Effector memory CD8-positive, alpha-beta T cell (primary cell): ENCODE measurements at regions not wholly inside any gene's neighbourhood (a gene's known extent, or its start where the extent isn't known, plus 50 kb on each side); places are given as distances from the start of the nearest gene placed in this dataset.

ENCODE experiments used
- ATAC-seq: fragments of 150-1000 bp; cut with Tn5 transposase; replicated peaks from 2 replicates; pipeline ENCODE4 v1.10.0; 2021; ENCODE audit warnings: mild to moderate bottlenecking, moderate library complexity
- DNase-seq, 3 experiments: peaks; one replicate each; pipeline ENCODE4 v3.0.0; 2021
- H3K27ac Mint-ChIP-seq, 2 donors: one replicate each; pipeline ENCODE4 v1.8.0; 2022; ENCODE audit warnings: mild to moderate bottlenecking in 2 of 2, mixed read lengths in 2 of 2, moderate library complexity in 2 of 2
- H3K27me3 Mint-ChIP-seq, 2 donors: one replicate each; pipeline ENCODE4 v1.8.0; 2022; ENCODE audit warnings: mixed read lengths in 2 of 2
- H3K36me3 Mint-ChIP-seq: one replicate; pipeline ENCODE4 v1.8.0; 2022; ENCODE audit warnings: mild to moderate bottlenecking, moderate library complexity, mixed read lengths; ENCODE audit not compliant: insufficient read depth
- H3K4me1 Mint-ChIP-seq, 2 donors: one replicate each; pipeline ENCODE4 v1.8.0; 2022; ENCODE audit warnings: low read depth in 2 of 2, mixed read lengths in 2 of 2
- H3K4me3 Mint-ChIP-seq, 2 donors: one replicate each; pipeline ENCODE4 v1.8.0; 2022; ENCODE audit warnings: mild to moderate bottlenecking in 2 of 2, mixed read lengths in 2 of 2, moderate library complexity in 2 of 2
- H3K9me3 Mint-ChIP-seq, 2 donors: one replicate each; pipeline ENCODE4 v1.8.0; 2022; ENCODE audit warnings: mixed read lengths in 2 of 2

DNA sequence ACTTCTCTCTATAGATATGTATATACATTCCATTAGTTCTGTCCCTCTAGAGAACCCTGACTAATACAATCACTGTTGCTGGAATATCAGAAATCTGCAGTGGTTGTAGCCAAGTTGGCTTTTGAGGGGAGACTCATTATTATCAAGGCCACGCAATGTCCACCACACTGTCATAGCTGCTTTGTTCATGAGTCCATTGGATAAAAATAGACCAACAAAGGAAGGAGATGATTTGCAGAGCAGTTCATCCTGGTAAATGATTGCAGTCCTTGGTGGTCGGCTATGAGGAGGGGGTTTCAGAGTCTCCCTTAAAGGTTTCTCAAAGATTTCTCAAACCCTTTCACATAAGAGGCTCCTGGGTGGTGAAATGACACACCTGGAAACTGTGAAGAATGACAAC, 192.8 kb upstream of the ANKH start:
- peaks cover 2 to 7% of the 10 kb centered on the region in 2 donors for H3K9me3 Mint-ChIP-seq
- no peaks in the 10 kb centered on the region for H3K4me1 Mint-ChIP-seq
- ATAC-seq (no peak), DNase-seq (no peak)
- no peaks in the 10 kb centered on the region for H3K36me3 Mint-ChIP-seq
- H3K27ac Mint-ChIP-seq: no peak overlapping the region
- peaks cover 15 to 44% of the 10 kb centered on the region in 2 donors for H3K27me3 Mint-ChIP-seq
- no peak overlapping the region for H3K4me3 Mint-ChIP-seq

DNA sequence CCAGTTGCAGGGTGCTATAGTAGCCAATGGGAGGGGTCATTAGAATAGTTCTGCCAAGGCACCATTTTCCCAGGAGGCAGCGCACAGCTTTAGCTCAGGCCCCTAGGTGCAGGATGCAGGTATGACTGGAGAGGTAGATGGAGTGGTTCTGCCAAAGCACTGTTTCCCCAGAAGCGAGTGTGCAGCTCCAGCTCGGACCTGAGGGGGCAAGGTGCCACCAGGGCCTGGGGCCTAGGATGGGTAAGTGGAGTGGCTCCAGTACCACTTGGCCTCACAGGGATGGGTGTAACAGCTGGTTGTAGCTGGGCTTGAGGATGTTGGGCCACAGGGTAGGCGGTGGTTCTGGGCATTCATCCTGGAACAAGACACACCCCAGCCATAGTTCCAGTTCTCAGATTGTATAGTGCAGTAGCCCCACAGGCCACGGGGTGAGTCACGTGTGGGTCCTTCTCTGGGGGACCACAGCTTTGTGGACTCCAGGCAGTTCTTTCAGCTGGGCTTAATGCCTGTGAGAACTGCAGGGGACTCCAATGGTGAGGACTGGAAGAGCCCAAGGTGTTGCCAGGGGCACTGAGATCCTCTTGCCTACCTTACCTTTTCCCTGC, 185.5 kb upstream of the ANKH start:
- H3K9me3 Mint-ChIP-seq: peaks cover 0 to 2% of the 10 kb centered on the region in 2 donors
- DNase-seq: no peak
- ATAC-seq: no peak
- H3K27me3 Mint-ChIP-seq: peaks cover 34 to 61% of the 10 kb centered on the region in 2 donors
- no peaks in the 10 kb centered on the region for H3K36me3 Mint-ChIP-seq
- no peaks in the 10 kb centered on the region for H3K4me1 Mint-ChIP-seq
- H3K27ac Mint-ChIP-seq: no peak overlapping the region
- no peak overlapping the region for H3K4me3 Mint-ChIP-seq

DNA sequence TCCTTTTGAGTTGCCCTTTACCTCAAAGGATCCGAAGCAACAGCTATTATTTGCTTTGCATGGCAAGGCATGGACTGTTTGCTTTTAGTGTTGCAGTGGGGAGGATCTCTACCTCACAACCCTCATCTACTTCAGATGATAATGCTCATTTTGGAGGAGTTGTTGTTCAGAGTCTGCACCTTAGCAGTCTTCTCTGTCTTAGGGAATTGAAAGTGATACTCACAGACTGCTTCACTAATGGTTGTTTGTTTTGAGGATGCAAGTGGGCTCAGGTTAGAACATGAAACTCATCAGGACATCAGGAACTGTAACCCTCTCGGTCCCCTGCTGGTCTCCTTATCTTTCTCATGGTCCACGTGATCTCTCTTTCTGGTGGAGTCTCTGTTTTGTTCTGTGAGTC, 172.9 kb upstream of the ANKH start:
- H3K36me3 Mint-ChIP-seq: no peaks in the 10 kb centered on the region
- H3K9me3 Mint-ChIP-seq: peaks cover 0 to 3% of the 10 kb centered on the region in 2 donors
- ATAC-seq: no peak
- H3K4me3 Mint-ChIP-seq: no peak overlapping the region
- H3K27ac Mint-ChIP-seq: no peak overlapping the region
- peaks cover 0 to 20% of the 10 kb centered on the region in 2 donors for H3K27me3 Mint-ChIP-seq
- no peak for DNase-seq
- H3K4me1 Mint-ChIP-seq: no peaks in the 10 kb centered on the region

DNA sequence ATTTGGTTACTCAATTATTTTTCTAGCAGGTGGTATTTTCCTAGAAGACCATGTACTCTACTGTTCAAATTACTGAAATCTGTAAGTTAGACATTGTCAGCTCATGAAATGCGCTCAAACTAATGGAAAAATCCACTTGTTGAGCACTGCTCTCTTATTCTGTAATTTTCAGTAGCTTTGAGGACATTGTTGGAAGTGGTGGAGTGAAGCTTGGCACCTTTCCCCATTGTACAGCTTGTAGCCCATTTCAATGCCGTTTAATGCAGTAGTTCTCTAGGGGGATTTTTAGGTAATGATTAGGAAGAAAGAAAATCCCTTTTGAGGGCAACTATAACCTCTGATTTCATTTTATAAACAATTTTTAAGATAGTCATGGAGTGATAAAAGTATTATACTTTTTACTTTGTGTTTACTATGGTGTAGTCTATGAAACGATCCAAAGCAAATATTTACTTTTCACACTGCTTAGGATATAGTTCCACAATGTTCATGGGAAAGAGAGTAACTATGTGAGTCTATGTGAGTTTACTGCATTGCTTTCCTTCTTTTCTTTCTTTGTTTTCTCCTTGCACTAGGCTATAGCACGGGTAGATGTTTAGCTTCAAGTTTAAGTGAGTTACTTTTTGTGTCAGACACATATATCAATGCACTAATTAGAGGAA, 165.8 kb upstream of the ANKH start:
- H3K9me3 Mint-ChIP-seq: peaks cover 6 to 7% of the 10 kb centered on the region in 2 donors
- H3K4me1 Mint-ChIP-seq: no peaks in the 10 kb centered on the region
- DNase-seq (no peak), ATAC-seq (no peak)
- no peaks in the 10 kb centered on the region for H3K36me3 Mint-ChIP-seq
- peaks cover 30 to 44% of the 10 kb centered on the region in 2 donors for H3K27me3 Mint-ChIP-seq
- no peak overlapping the region for H3K27ac Mint-ChIP-seq
- no peak overlapping the region for H3K4me3 Mint-ChIP-seq

DNA sequence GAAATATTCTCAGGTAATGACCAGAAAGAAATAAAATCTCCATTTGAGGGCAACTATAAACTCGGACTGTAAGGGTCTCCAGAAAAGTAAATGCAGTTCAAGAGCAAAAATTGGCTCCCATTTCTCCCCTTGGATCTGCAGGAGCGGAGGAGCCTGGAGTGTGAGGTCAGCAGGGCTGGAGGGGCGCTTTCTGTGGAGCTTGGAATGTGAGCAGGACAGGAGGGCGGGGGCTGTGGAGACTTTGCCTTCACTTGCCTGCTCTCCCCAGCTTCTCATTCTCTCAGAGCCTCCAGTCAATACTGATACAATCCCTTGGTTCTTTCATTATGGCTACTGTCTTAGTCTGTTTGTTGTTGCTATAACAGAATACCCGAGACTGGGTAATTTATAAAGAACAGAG, 162.8 kb upstream of the ANKH start:
- H3K27me3 Mint-ChIP-seq: peaks cover 30 to 52% of the 10 kb centered on the region in 2 donors
- H3K4me1 Mint-ChIP-seq: no peaks in the 10 kb centered on the region
- H3K9me3 Mint-ChIP-seq: peaks cover 3 to 7% of the 10 kb centered on the region in 2 donors
- no peak for DNase-seq
- H3K4me3 Mint-ChIP-seq: no peak overlapping the region
- no peak for ATAC-seq
- no peaks in the 10 kb centered on the region for H3K36me3 Mint-ChIP-seq
- H3K27ac Mint-ChIP-seq: no peak overlapping the region

DNA sequence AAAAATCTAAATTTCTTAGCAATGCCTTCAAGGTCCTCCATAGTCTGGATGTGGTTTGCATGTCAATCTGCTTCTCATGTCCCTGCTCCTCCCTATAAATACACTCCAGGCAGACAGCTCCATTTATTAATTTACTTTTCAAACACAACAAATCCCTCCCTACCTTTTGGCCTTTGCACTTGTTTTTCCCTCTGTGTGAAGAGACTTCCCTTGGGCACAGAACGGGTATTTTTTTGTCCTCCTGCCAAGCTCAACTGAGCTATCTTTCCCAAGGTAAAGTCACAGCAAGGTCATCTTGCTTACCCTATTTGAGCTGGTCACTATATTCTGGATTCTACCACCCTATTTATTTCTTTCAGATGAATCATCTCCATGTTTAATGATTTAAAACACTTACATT, 159.6 kb upstream of the ANKH start:
- no peak overlapping the region for H3K27ac Mint-ChIP-seq
- DNase-seq (no peak), ATAC-seq (no peak)
- no peaks in the 10 kb centered on the region for H3K9me3 Mint-ChIP-seq
- peaks cover 54 to 58% of the 10 kb centered on the region in 2 donors for H3K27me3 Mint-ChIP-seq
- peaks cover 4% of the 10 kb centered on the region for H3K36me3 Mint-ChIP-seq
- H3K4me1 Mint-ChIP-seq: no peaks in the 10 kb centered on the region
- H3K4me3 Mint-ChIP-seq: no peak overlapping the region

DNA sequence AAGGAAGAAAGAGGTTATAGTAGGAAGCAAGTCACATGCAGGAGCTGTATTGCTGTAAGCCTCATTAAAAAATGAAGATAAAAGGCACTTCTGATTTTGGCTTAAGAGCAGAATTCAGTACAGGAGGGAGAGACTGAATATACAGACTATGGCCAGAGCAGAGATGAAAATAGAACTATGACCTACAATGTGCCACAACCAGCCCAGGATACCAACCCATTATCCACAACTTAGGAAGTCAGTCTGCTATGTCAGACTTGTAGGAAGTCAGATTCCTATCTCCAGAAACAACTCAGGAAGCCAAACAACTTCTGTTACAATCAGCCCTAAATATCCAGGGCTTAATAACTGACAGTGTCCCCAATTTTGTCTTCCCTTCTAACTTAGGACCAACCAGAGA, 156.2 kb upstream of the ANKH start:
- Mint-ChIP-seq H3K4me3 (no peak overlapping the region), H3K27me3 (peaks cover 60 to 74% of the 10 kb centered on the region in 2 donors), H3K27ac (no peak overlapping the region), H3K36me3 (peaks cover 4% of the 10 kb centered on the region), H3K9me3 (no peaks in the 10 kb centered on the region), H3K4me1 (no peaks in the 10 kb centered on the region)
- ATAC-seq (no peak), DNase-seq (no peak)

DNA sequence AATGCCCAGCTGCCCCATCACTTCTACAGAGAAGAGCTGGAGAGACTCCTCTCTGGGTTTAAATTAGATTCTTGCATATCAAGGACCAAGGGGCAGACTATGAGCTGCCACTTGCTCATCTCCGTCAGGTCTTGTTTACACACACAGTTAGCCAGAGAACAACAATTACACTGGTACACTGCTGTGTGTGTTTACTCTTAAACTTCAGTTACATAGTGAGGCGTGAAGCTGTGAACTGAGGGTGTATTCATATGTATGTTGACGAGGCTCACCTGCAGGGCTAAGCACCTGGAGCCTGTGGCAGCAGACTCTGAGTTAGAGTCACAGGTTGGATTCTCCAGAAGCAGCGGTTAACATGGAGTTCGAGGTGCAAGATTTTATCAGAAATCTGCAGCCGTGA, 155.4 kb upstream of the ANKH start:
- no peaks in the 10 kb centered on the region for H3K4me1 Mint-ChIP-seq
- no peak overlapping the region for H3K27ac Mint-ChIP-seq
- peaks cover 67 to 82% of the 10 kb centered on the region in 2 donors for H3K27me3 Mint-ChIP-seq
- H3K9me3 Mint-ChIP-seq: no peaks in the 10 kb centered on the region
- peaks cover 4% of the 10 kb centered on the region for H3K36me3 Mint-ChIP-seq
- ATAC-seq: no peak
- no peak overlapping the region for H3K4me3 Mint-ChIP-seq
- no peak for DNase-seq

DNA sequence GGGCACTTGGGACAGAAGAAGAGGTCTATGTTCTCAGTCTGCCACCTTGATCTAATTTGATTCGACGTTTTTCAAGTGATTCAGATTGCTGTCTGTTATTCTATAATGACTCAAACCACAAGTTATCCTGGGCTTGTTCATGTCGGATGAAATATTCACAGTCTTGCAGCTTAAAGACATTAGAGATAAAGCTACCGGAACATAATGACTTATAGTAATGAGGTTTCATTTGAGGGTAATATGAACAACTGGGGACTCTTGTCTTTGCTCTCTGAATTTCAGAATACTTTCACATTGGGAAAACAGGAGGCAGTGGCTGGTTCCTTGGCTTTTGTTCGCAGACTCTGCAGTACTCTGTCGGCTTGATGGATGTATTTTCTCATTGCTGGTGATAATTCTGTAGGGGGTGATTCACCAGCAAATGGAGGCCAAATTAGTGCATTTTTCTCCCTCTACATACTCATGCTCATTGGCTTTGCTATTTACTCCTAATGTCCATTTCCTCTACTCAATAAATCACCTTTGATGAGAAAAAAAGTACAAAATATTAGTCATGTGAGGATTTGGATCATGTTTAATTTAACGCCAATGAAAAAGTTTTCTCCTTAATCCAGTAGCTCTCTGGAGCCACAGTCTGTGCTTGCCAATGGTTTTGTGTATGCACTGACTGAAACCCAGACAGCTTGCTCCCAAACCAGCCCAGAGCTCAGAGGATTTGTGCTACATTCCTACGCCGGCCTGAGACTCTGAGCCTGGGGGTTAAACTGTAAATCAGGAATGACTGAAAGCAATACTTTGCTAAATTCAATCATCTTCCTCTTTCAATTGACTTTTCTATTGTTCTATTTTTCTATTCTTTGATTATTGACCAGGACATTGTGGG, 154.7 kb upstream of the ANKH start:
- Mint-ChIP-seq H3K4me3 (no peak overlapping the region), H3K27me3 (peaks cover 71 to 89% of the 10 kb centered on the region in 2 donors), H3K4me1 (no peaks in the 10 kb centered on the region)

DNA sequence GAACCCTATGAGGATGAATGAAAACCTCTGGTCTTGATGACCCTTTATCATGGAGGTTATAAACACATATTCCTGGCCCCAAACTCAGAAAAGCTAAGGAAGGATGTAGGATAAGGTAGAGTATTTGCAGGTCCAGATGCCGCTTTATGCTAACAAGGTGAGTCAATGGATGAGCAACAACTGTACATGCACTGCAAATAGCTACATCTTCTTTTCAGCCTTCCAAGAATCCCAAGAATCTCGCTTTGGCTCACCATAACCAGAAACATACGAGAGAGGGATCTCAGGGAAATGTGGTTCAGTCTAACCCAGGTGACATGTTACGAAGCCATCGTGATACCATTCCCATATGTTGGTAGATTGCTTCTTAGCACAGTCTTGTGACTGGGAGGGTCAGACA, 152.3 kb upstream of the ANKH start:
- H3K27ac Mint-ChIP-seq: no peak overlapping the region
- peaks cover 78 to 95% of the 10 kb centered on the region in 2 donors for H3K27me3 Mint-ChIP-seq
- no peak for DNase-seq
- no peaks in the 10 kb centered on the region for H3K9me3 Mint-ChIP-seq
- no peak overlapping the region for H3K4me3 Mint-ChIP-seq
- no peaks in the 10 kb centered on the region for H3K4me1 Mint-ChIP-seq
- H3K36me3 Mint-ChIP-seq: peaks cover 4% of the 10 kb centered on the region
- no peak for ATAC-seq

More for the DNA sequence above, 154.7 kb upstream of the ANKH start:
- Mint-ChIP-seq H3K9me3 (no peaks in the 10 kb centered on the region), H3K36me3 (peaks cover 4% of the 10 kb centered on the region), H3K27ac (no peak overlapping the region)
- no peak for DNase-seq
- ATAC-seq: no peak

DNA sequence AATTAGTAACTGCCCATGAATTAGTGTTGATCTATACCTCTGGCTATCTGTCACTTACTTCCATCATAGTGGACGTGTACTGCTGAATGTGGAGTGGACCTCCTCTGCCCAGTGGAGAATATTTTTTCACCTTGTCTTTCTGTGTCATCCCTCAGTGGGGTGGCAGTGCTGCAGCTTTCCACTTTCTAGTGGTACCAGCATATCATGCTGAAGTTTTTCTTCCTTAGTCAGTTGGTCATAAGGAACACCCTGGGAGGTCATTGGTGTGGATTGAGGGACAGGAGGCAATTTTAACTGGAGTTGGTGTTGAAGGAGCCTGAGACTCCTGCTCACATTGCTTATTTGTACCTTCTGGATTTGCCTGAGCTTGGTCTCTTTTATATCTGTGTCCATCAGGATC, 151.7 kb upstream of the ANKH start:
- Mint-ChIP-seq H3K27ac (no peak overlapping the region), H3K36me3 (peaks cover 4% of the 10 kb centered on the region), H3K9me3 (no peaks in the 10 kb centered on the region), H3K4me3 (no peak overlapping the region), H3K27me3 (peaks cover 72 to 90% of the 10 kb centered on the region in 2 donors), H3K4me1 (no peaks in the 10 kb centered on the region)
- DNase-seq: no peak
- no peak for ATAC-seq

DNA sequence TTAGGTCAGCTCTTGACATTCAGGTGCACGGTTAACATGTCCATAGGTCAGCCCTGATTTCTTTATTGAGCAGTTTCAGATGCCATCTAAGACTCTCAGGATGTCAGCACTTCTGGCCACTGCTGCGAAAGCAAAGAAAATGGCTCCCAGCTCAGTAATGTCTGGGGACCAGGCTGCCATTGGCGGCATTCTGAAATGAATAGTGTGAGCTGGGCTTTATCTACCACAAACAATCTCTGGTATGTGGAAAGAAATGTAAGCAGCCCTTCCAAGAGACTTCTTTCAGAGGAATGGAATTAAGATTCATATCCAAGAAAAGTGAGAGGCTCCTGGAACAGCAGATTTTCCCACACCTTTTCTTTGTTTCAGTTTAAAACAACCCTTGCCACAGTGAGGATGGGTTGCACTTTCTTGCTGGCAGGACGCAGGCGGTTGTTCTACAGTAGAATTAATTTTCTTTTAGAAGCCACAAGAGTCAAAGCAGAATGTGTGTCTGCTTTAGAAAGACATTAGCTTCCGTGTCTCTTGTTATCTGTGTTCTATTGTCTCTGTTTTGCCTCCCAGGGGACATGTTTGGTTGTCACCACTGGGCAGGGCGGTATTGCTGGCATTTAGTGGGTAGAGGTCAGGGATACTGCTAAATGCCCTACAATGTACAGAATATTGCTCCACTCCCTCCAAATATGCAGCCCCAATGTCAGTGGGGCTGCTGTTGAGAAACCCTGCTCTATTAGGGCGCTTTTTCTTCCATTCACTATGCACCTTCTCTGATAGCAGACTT, 149.9 kb upstream of the ANKH start:
- ATAC-seq: no peak
- Mint-ChIP-seq H3K9me3 (no peaks in the 10 kb centered on the region), H3K27me3 (peaks cover 54 to 80% of the 10 kb centered on the region in 2 donors), H3K4me1 (no peaks in the 10 kb centered on the region), H3K36me3 (no peaks in the 10 kb centered on the region), H3K27ac (no peak overlapping the region), H3K4me3 (no peak overlapping the region)
- no peak for DNase-seq

DNA sequence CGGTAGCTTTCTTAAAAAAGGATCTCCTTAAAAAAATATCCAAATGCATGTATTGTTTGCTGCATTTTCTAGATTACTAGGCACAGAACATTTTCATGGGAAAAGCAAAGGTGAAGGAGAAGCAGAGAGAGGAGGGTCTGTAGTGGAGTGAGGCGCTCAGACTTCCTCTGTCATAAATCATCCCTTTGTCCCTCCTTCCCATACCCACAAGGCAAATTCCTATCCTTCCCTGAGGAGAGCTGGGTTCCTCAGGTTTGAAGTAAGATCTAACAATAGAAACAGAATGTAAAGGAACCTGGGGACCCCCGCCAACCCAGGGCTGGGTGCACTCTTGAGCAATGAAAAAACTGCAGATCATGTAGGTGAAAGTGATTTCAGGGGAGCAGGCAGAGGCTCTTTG, 149.2 kb upstream of the ANKH start:
- Mint-ChIP-seq H3K27me3 (peaks cover 47 to 73% of the 10 kb centered on the region in 2 donors), H3K4me1 (no peaks in the 10 kb centered on the region), H3K4me3 (no peak overlapping the region), H3K27ac (no peak overlapping the region), H3K9me3 (no peaks in the 10 kb centered on the region), H3K36me3 (no peaks in the 10 kb centered on the region)
- no peak for DNase-seq
- ATAC-seq: no peak
